ENCODE measurements at regions not wholly inside any gene's neighbourhood (a gene's known extent, or its start where the extent isn't known, plus 50 kb on each side); places are given as distances from the start of the nearest gene placed in this dataset.

- Histone ChIP-seq H3K4me3 (ENCODE audit: low read length) (no peak overlapping the region), H3K27ac (ENCODE audit: low read length) (no peak overlapping the region), H4K20me1 (ENCODE audit: insufficient read depth) (no peaks in the 10 kb centered on the region), H3K27me3 (ENCODE audit: insufficient read depth, low read depth, low read length) (no peaks in the 10 kb centered on the region), H3K9me3 (ENCODE audit: low read length) (no peaks in the 10 kb centered on the region), H2AFZ (ENCODE audit: low read depth, low read length) (no peak overlapping the region), H3K9ac (ENCODE audit: low read length) (no peak overlapping the region), H3K4me2 (ENCODE audit: low read length) (no peak overlapping the region), H3K79me2 (replicated peaks; ENCODE audit: insufficient read depth, low read length) (no peaks in the 10 kb centered on the region), H3F3A (ENCODE audit: insufficient read depth, low read length, poor library complexity, severe bottlenecking) (no peaks in the 10 kb centered on the region), H3K9me2 (ENCODE audit: insufficient read depth, low read length) (no peaks in the 10 kb centered on the region), H3K36me3 (ENCODE audit: insufficient read depth, low read length) (no peaks in the 10 kb centered on the region)
- TF ChIP-seq EZH2 (IDR thresholded peaks at IDR 0.05; ENCODE audit: borderline replicate concordance, insufficient read depth, low read length, poor library complexity, severe bottlenecking) (no peak), POLR2AphosphoS5 (IDR thresholded peaks at IDR 0.05) (no peak), REST (IDR thresholded peaks at IDR 0.05; ENCODE audit: borderline replicate concordance) (no peak), TAF1 (IDR thresholded peaks at IDR 0.05; ENCODE audit: low read depth) (no peak), EP300 (conservative IDR thresholded peaks at IDR 0.05; ENCODE audit: poor library complexity, severe bottlenecking) (no peak)
Measured at GRCh38 chr5:122719991-122720746, 54.7 kb upstream of the SNX2 start.

GRCh38 chr5:122721127-122721526, 53.8 kb upstream of the SNX2 start:
- no peak for TF ChIP-seq RAD21 (conservative IDR thresholded peaks at IDR 0.05)
- no peak for TF ChIP-seq CTCF (IDR thresholded peaks at IDR 0.05; ENCODE audit: poor library complexity, severe bottlenecking)
- TF ChIP-seq EZH2 (IDR thresholded peaks at IDR 0.05; ENCODE audit: borderline replicate concordance, insufficient read depth, low read length, poor library complexity, severe bottlenecking): no peak
- no peak for TF ChIP-seq TAF1 (IDR thresholded peaks at IDR 0.05; ENCODE audit: low read depth)
- TF ChIP-seq REST (IDR thresholded peaks at IDR 0.05; ENCODE audit: borderline replicate concordance): no peak
- no peak for TF ChIP-seq POLR2AphosphoS5 (IDR thresholded peaks at IDR 0.05)
- no peak for TF ChIP-seq SMC3 (conservative IDR thresholded peaks at IDR 0.05; ENCODE audit: poor library complexity)
- TF ChIP-seq EP300 (conservative IDR thresholded peaks at IDR 0.05; ENCODE audit: poor library complexity, severe bottlenecking): no peak
- TF ChIP-seq MXI1 (conservative IDR thresholded peaks at IDR 0.05; ENCODE audit: poor library complexity, severe bottlenecking): no peak
- Histone ChIP-seq H3F3A (ENCODE audit: insufficient read depth, low read length, poor library complexity, severe bottlenecking) (no peaks in the 10 kb centered on the region), H2AFZ (ENCODE audit: low read depth, low read length) (no peak overlapping the region), H3K4me2 (ENCODE audit: low read length) (no peak overlapping the region), H3K4me3 (ENCODE audit: low read length) (no peak overlapping the region), H3K9ac (ENCODE audit: low read length) (no peak overlapping the region), H3K27ac (ENCODE audit: low read length) (no peak overlapping the region), H3K9me3 (ENCODE audit: low read length) (no peaks in the 10 kb centered on the region), H3K27me3 (ENCODE audit: insufficient read depth, low read depth, low read length) (no peaks in the 10 kb centered on the region), H3K79me2 (replicated peaks; ENCODE audit: insufficient read depth, low read length) (no peaks in the 10 kb centered on the region), H3K36me3 (ENCODE audit: insufficient read depth, low read length) (no peaks in the 10 kb centered on the region), H3K9me2 (ENCODE audit: insufficient read depth, low read length) (no peaks in the 10 kb centered on the region), H4K20me1 (ENCODE audit: insufficient read depth) (no peaks in the 10 kb centered on the region)

All from neural cell (in vitro differentiated cells).